GM23338 (cell line): ENCODE measurements at regions not wholly inside any gene's neighbourhood (a gene's known extent, or its start where the extent isn't known, plus 50 kb on each side); places are given as distances from the start of the nearest gene placed in this dataset.

Experiments used
- ATAC-seq: fragments of 200-7000 bp; cut with Tn5 transposase; 3 replicates; pipeline ENCODE4 v1.9.1; 2020
- DNase-seq: peaks from one replicate; pipeline ENCODE4 v3.0.0-alpha.2; 2015; ENCODE audit warnings: low spot score
- H2AFZ ChIP-seq: fragments of 200-600 bp; sonication (generic); 2 replicates; pipeline ENCODE4 v1.8.0; 2016; ENCODE audit warnings: antibody characterized with exemption, mild to moderate bottlenecking, moderate library complexity
- H3F3A ChIP-seq: fragments of 200-600 bp; sonication (generic); replicated peaks from 2 replicates; pipeline ENCODE4 v1.8.0; 2017; ENCODE audit warnings: antibody characterized with exemption, mixed run types, low read depth
- H3K27ac ChIP-seq: fragments of 200-600 bp; sonication (generic); 2 replicates; pipeline ENCODE4 v1.6.1; 2016; ENCODE audit warnings: low read depth
- H3K27me3 ChIP-seq: fragments of 200-600 bp; sonication (generic); 2 replicates; pipeline ENCODE4 v1.8.0; 2016; ENCODE audit warnings: mild to moderate bottlenecking, mixed run types, moderate library complexity; ENCODE audit not compliant: insufficient read depth
- H3K36me3 ChIP-seq: fragments of 200-600 bp; sonication (generic); 2 replicates; pipeline ENCODE4 v1.8.0; 2016; ENCODE audit warnings: mild to moderate bottlenecking; ENCODE audit not compliant: insufficient read depth
- H3K4me1 ChIP-seq: fragments of 200-600 bp; sonication (generic); 2 replicates; pipeline ENCODE4 v1.8.0; 2016; ENCODE audit warnings: mild to moderate bottlenecking, moderate library complexity; ENCODE audit not compliant: insufficient read depth
- H3K4me2 ChIP-seq: fragments of 200-600 bp; sonication (generic); 2 replicates; pipeline ENCODE4 v1.7.1; 2017; ENCODE audit warnings: mixed run types
- H3K4me3 ChIP-seq: fragments of 200-600 bp; sonication (generic); 2 replicates; pipeline ENCODE4 v1.6.1; 2016; ENCODE audit warnings: mixed run types
- H3K79me2 ChIP-seq: fragments of 200-600 bp; sonication (generic); replicated peaks from 2 replicates; pipeline ENCODE4 v1.8.0; 2017; ENCODE audit warnings: mild to moderate bottlenecking; ENCODE audit not compliant: insufficient read depth
- H3K9me2 ChIP-seq: fragments of 200-600 bp; sonication (generic); 2 replicates; pipeline ENCODE4 v1.8.0; 2017; ENCODE audit not compliant: insufficient read depth
- H4K20me1 ChIP-seq: fragments of 200-600 bp; sonication (generic); replicated peaks from 2 replicates; pipeline ENCODE4 v1.8.0; 2017; ENCODE audit warnings: mild to moderate bottlenecking; ENCODE audit not compliant: insufficient read depth
- H3K27ac Mint-ChIP-seq: 2 replicates; pipeline ENCODE4 v1.8.0; 2020; ENCODE audit warnings: inconsistent platforms, mild to moderate bottlenecking, moderate library complexity, mixed read lengths
- H3K27me3 Mint-ChIP-seq: 3 replicates; pipeline ENCODE4 v1.8.0; 2022; ENCODE audit warnings: low read depth, mild to moderate bottlenecking, moderate library complexity, mixed read lengths, inconsistent platforms; ENCODE audit not compliant: insufficient read depth, poor library complexity
- H3K36me3 Mint-ChIP-seq: 3 replicates; pipeline ENCODE4 v1.8.0; 2021; ENCODE audit warnings: low read depth, mild to moderate bottlenecking, inconsistent platforms, moderate library complexity, mixed read lengths
- H3K4me1 Mint-ChIP-seq: 3 replicates; pipeline ENCODE4 v1.8.0; 2020; ENCODE audit warnings: mild to moderate bottlenecking, inconsistent platforms, mixed read lengths
- H3K4me3 Mint-ChIP-seq: 3 replicates; pipeline ENCODE4 v1.8.0; 2021; ENCODE audit warnings: moderate library complexity, mild to moderate bottlenecking, inconsistent platforms, mixed read lengths
- H3K9me3 Mint-ChIP-seq: 3 replicates; pipeline ENCODE4 v1.8.0; 2020; ENCODE audit warnings: moderate library complexity, mild to moderate bottlenecking, inconsistent platforms, mixed read lengths
- CREB1 ChIP-seq: fragments of 250-450 bp; sonication (Bioruptor Pico); IDR thresholded peaks from 2 replicates; pipeline ENCODE4 v1.5.0; 2020; ENCODE audit warnings: low read depth, mild to moderate bottlenecking, moderate library complexity
- EZH2 ChIP-seq: fragments of 200-600 bp; sonication (generic); IDR thresholded peaks from one replicate; pipeline ENCODE4 v1.8.0; 2017; ENCODE audit warnings: antibody characterized with exemption, mild to moderate bottlenecking, low read depth; ENCODE audit not compliant: unreplicated experiment
- EZH2phosphoT487 ChIP-seq: fragments of 200-600 bp; sonication (generic); IDR thresholded peaks from one replicate; pipeline ENCODE4 v1.8.1; 2018; ENCODE audit warnings: antibody characterized with exemption; ENCODE audit not compliant: unreplicated experiment
- JUNB ChIP-seq: IDR thresholded peaks from one replicate; pipeline ENCODE4 v1.6.1; 2016; ENCODE audit warnings: antibody characterized with exemption; ENCODE audit not compliant: unreplicated experiment
- NANOG ChIP-seq: IDR thresholded peaks from 2 replicates; pipeline ENCODE4 v1.6.1; 2016; ENCODE audit warnings: antibody characterized with exemption, borderline replicate concordance
- POLR2AphosphoS5 ChIP-seq: IDR thresholded peaks from 2 replicates; pipeline ENCODE4 v1.6.1; 2016; ENCODE audit warnings: antibody characterized with exemption, low read depth
- STAT1 ChIP-seq: IDR thresholded peaks from one replicate; pipeline ENCODE4 v1.6.1; 2016; ENCODE audit warnings: antibody characterized with exemption; ENCODE audit not compliant: unreplicated experiment
- ZNF114 ChIP-seq: fragments of 250-450 bp; sonication (Bioruptor Pico); IDR thresholded peaks from 2 replicates; pipeline ENCODE4 v1.5.0; 2020; ENCODE audit warnings: mild to moderate bottlenecking, moderate library complexity
- ZNF331 ChIP-seq: fragments of 250-450 bp; sonication (Bioruptor Pico); IDR thresholded peaks from 2 replicates; pipeline ENCODE4 v1.5.0; 2020; ENCODE audit warnings: low read depth, mild to moderate bottlenecking, moderate library complexity
- TF ChIP-seq, protein P1 (sequence below): IDR thresholded peaks from 2 replicates; pipeline ENCODE4 v1.6.1; 2016; ENCODE audit warnings: antibody characterized with exemption
- TF ChIP-seq, protein P2 (sequence below), 2 experiments: fragments of 200-600 bp in 1 of 2; sonication (generic) in 1 of 2; conservative IDR thresholded peaks; 2 replicates each; pipeline versions ENCODE4 v1.5.1 to v1.6.1; 2016 to 2017; ENCODE audit warnings: antibody characterized with exemption in 2 of 2, low read depth in 2 of 2, mild to moderate bottlenecking in 2 of 2, moderate library complexity in 1 of 2
- TF ChIP-seq, protein P3 (sequence below): fragments of 250-450 bp; sonication (Bioruptor Pico); IDR thresholded peaks from 2 replicates; pipeline ENCODE4 v1.5.0; 2020; ENCODE audit warnings: mild to moderate bottlenecking, moderate library complexity
- TF ChIP-seq, protein P4 (sequence below): IDR thresholded peaks from one replicate; pipeline ENCODE4 v1.6.1; 2018; ENCODE audit warnings: antibody characterized with exemption; ENCODE audit not compliant: unreplicated experiment

DNA sequence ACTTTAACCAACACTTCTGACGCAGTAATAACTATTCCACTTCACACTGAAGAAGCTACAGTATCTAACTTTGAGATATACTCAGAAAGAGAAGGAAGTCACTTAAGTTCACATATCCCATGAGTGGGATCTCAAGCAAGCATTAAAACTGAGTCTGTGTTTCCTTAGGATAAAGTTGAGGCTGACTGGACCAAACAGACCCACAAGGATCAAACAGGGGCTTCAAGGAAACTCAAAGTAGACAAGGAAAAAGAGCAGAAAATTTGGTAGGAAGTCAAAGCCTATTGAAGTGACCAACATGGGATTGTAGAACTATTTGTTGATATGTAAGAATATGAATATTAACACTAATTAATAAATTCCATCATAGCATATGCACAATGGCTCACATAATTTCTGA, 294.9 kb downstream of the ADGB start:
- no peaks in the 10 kb centered on the region for H3K36me3 Mint-ChIP-seq

More for the DNA sequence above, 294.9 kb downstream of the ADGB start:
- no peak overlapping the region for H3K27ac Mint-ChIP-seq
- Histone ChIP-seq H3K4me3 (no peak overlapping the region), H3K4me1 (no peaks in the 10 kb centered on the region), H3K36me3 (no peaks in the 10 kb centered on the region), H3K27ac (no peak overlapping the region), H3K27me3 (no peaks in the 10 kb centered on the region), H3K4me2 (no peak overlapping the region), H3K79me2 (no peaks in the 10 kb centered on the region), H4K20me1 (no peaks in the 10 kb centered on the region), H2AFZ (no peak overlapping the region), H3F3A (no peaks in the 10 kb centered on the region), H3K9me2 (peaks cover 14% of the 10 kb centered on the region; the same call in 1 of the 2 replicates)
- H3K9me3 Mint-ChIP-seq: no peaks in the 10 kb centered on the region; the same call in 2 of the 3 replicates
- no peak overlapping the region for H3K4me3 Mint-ChIP-seq
- DNase-seq: no peak
- H3K4me1 Mint-ChIP-seq: peaks cover 3% of the 10 kb centered on the region; the same call in 2 of the 3 replicates
- ATAC-seq: no peak
- no peaks in the 10 kb centered on the region for H3K27me3 Mint-ChIP-seq
- TF ChIP-seq POLR2AphosphoS5: no peak
- TF ChIP-seq EZH2: no peak
- TF ChIP-seq ZNF114 (CRISPR knock-in tag): no peak
- TF ChIP-seq, protein P1, sequence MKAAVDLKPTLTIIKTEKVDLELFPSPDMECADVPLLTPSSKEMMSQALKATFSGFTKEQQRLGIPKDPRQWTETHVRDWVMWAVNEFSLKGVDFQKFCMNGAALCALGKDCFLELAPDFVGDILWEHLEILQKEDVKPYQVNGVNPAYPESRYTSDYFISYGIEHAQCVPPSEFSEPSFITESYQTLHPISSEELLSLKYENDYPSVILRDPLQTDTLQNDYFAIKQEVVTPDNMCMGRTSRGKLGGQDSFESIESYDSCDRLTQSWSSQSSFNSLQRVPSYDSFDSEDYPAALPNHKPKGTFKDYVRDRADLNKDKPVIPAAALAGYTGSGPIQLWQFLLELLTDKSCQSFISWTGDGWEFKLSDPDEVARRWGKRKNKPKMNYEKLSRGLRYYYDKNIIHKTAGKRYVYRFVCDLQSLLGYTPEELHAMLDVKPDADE: no peak
- no peak for TF ChIP-seq ZNF331 (CRISPR knock-in tag)
- TF ChIP-seq STAT1: no peak
- TF ChIP-seq, protein P2, sequence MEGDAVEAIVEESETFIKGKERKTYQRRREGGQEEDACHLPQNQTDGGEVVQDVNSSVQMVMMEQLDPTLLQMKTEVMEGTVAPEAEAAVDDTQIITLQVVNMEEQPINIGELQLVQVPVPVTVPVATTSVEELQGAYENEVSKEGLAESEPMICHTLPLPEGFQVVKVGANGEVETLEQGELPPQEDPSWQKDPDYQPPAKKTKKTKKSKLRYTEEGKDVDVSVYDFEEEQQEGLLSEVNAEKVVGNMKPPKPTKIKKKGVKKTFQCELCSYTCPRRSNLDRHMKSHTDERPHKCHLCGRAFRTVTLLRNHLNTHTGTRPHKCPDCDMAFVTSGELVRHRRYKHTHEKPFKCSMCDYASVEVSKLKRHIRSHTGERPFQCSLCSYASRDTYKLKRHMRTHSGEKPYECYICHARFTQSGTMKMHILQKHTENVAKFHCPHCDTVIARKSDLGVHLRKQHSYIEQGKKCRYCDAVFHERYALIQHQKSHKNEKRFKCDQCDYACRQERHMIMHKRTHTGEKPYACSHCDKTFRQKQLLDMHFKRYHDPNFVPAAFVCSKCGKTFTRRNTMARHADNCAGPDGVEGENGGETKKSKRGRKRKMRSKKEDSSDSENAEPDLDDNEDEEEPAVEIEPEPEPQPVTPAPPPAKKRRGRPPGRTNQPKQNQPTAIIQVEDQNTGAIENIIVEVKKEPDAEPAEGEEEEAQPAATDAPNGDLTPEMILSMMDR (conservative IDR thresholded peaks at IDR 0.05; ENCODE audit: low read depth in 2 of 2): no peak
- no peak for TF ChIP-seq JUNB
- TF ChIP-seq CREB1: no peak
- no peak for TF ChIP-seq NANOG
- TF ChIP-seq, protein P3, sequence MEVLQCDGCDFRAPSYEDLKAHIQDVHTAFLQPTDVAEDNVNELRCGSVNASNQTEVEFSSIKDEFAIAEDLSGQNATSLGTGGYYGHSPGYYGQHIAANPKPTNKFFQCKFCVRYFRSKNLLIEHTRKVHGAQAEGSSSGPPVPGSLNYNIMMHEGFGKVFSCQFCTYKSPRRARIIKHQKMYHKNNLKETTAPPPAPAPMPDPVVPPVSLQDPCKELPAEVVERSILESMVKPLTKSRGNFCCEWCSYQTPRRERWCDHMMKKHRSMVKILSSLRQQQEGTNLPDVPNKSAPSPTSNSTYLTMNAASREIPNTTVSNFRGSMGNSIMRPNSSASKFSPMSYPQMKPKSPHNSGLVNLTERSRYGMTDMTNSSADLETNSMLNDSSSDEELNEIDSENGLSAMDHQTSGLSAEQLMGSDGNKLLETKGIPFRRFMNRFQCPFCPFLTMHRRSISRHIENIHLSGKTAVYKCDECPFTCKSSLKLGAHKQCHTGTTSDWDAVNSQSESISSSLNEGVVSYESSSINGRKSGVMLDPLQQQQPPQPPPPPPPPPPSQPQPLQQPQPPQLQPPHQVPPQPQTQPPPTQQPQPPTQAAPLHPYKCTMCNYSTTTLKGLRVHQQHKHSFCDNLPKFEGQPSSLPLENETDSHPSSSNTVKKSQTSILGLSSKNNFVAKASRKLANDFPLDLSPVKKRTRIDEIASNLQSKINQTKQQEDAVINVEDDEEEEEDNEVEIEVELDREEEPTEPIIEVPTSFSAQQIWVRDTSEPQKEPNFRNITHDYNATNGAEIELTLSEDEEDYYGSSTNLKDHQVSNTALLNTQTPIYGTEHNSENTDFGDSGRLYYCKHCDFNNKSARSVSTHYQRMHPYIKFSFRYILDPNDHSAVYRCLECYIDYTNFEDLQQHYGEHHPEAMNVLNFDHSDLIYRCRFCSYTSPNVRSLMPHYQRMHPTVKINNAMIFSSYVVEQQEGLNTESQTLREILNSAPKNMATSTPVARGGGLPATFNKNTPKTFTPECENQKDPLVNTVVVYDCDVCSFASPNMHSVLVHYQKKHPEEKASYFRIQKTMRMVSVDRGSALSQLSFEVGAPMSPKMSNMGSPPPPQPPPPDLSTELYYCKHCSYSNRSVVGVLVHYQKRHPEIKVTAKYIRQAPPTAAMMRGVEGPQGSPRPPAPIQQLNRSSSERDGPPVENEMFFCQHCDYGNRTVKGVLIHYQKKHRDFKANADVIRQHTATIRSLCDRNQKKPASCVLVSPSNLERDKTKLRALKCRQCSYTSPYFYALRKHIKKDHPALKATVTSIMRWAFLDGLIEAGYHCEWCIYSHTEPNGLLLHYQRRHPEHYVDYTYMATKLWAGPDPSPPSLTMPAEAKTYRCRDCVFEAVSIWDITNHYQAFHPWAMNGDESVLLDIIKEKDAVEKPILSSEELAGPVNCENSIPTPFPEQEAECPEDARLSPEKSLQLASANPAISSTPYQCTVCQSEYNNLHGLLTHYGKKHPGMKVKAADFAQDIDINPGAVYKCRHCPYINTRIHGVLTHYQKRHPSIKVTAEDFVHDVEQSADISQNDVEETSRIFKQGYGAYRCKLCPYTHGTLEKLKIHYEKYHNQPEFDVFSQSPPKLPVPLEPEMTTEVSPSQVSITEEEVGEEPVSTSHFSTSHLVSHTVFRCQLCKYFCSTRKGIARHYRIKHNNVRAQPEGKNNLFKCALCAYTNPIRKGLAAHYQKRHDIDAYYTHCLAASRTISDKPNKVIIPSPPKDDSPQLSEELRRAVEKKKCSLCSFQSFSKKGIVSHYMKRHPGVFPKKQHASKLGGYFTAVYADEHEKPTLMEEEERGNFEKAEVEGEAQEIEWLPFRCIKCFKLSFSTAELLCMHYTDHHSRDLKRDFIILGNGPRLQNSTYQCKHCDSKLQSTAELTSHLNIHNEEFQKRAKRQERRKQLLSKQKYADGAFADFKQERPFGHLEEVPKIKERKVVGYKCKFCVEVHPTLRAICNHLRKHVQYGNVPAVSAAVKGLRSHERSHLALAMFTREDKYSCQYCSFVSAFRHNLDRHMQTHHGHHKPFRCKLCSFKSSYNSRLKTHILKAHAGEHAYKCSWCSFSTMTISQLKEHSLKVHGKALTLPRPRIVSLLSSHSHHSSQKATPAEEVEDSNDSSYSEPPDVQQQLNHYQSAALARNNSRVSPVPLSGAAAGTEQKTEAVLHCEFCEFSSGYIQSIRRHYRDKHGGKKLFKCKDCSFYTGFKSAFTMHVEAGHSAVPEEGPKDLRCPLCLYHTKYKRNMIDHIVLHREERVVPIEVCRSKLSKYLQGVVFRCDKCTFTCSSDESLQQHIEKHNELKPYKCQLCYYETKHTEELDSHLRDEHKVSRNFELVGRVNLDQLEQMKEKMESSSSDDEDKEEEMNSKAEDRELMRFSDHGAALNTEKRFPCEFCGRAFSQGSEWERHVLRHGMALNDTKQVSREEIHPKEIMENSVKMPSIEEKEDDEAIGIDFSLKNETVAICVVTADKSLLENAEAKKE (CRISPR knock-in tag): no peak
- no peak for TF ChIP-seq EZH2phosphoT487
- TF ChIP-seq, protein P4, sequence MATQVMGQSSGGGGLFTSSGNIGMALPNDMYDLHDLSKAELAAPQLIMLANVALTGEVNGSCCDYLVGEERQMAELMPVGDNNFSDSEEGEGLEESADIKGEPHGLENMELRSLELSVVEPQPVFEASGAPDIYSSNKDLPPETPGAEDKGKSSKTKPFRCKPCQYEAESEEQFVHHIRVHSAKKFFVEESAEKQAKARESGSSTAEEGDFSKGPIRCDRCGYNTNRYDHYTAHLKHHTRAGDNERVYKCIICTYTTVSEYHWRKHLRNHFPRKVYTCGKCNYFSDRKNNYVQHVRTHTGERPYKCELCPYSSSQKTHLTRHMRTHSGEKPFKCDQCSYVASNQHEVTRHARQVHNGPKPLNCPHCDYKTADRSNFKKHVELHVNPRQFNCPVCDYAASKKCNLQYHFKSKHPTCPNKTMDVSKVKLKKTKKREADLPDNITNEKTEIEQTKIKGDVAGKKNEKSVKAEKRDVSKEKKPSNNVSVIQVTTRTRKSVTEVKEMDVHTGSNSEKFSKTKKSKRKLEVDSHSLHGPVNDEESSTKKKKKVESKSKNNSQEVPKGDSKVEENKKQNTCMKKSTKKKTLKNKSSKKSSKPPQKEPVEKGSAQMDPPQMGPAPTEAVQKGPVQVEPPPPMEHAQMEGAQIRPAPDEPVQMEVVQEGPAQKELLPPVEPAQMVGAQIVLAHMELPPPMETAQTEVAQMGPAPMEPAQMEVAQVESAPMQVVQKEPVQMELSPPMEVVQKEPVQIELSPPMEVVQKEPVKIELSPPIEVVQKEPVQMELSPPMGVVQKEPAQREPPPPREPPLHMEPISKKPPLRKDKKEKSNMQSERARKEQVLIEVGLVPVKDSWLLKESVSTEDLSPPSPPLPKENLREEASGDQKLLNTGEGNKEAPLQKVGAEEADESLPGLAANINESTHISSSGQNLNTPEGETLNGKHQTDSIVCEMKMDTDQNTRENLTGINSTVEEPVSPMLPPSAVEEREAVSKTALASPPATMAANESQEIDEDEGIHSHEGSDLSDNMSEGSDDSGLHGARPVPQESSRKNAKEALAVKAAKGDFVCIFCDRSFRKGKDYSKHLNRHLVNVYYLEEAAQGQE: no peak
